Suprapubic skin (tissue), 4 donors: ENCODE measurements at regions not wholly inside any gene's neighbourhood (a gene's known extent, or its start where the extent isn't known, plus 50 kb on each side); places are given as distances from the start of the nearest gene placed in this dataset.

Source experiments
- CTCF ChIP-seq, 2 donors: fragments of 200-600 bp in 1 of 2; fragments of 450-650 bp in 1 of 2; sonication (generic) in 1 of 2; IDR thresholded peaks; one replicate each; pipeline ENCODE4 v1.5.1; 2016 to 2019; ENCODE audit warnings: antibody characterized with exemption in 2 of 2, mild to moderate bottlenecking in 1 of 2, moderate library complexity in 1 of 2
- EP300 ChIP-seq: sonication (generic); formaldehyde crosslinking; IDR thresholded peaks from one replicate; pipeline ENCODE4 v1.6.1; 2017; ENCODE audit warnings: antibody characterized with exemption
- POLR2A ChIP-seq, 2 donors: fragments of 450-650 bp; IDR thresholded peaks; one replicate each; pipeline ENCODE4 v1.6.1; 2017; ENCODE audit warnings: antibody characterized with exemption in 2 of 2, mild to moderate bottlenecking in 2 of 2, moderate library complexity in 2 of 2
- POLR2AphosphoS5 ChIP-seq, 3 donors: sonication (generic); formaldehyde crosslinking; IDR thresholded peaks; one replicate each; pipeline ENCODE4 v1.6.1; 2017; ENCODE audit warnings: antibody characterized with exemption in 3 of 3

DNA sequence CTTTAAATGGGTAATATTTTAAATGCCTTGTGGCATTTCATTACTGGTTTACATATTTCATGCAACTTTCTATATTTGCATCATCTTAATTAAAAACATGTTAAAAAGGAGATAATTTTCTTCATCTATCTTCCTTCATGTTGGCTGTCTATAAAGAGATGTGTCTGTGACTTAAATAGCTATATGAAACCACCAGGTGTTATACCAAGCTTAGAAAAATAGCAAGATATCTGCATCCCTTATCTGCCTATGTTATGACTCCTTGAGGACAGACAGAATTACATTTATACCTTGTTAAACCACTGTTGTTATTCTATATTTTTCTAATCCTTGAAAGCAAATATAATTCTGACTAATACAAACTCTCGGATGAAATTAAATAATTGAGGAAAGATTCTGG, 763.8 kb upstream of the GALNTL6 start:
- TF ChIP-seq CTCF (IDR thresholded peaks at IDR 0.05) (no peak), POLR2A (IDR thresholded peaks at IDR 0.05) (no peak), POLR2AphosphoS5 (IDR thresholded peaks at IDR 0.05) (no peak), EP300 (no peak)
